RWPE1 (cell line): ENCODE measurements at regions not wholly inside any gene's neighbourhood (a gene's known extent, or its start where the extent isn't known, plus 50 kb on each side); places are given as distances from the start of the nearest gene placed in this dataset.

Experiments used
- CTCF ChIA-PET: fragments of 350-600 bp; sonication (Branson Sonifier 250); formaldehyde crosslinking; extraction: SDS; loops from one replicate; lab custom pipeline; 2021; lab: Yijun Ruan, JAX
- POLR2A ChIA-PET: fragments of 400-600 bp; formaldehyde crosslinking; extraction: SDS; loops from one replicate; lab custom pipeline; 2020; ENCODE audit warnings: antibody characterized with exemption; ENCODE audit not compliant: low non-redundant PET; lab: Yijun Ruan, JAX
- DNase-seq: peaks from one replicate; pipeline ENCODE4 v3.0.0; 2012; ENCODE audit warnings: low spot score
- H3K27ac ChIP-seq: fragments of 450-650 bp; 2 replicates; pipeline ENCODE4 v1.5.1; 2017
- TF ChIP-seq, protein P1 (sequence below): fragments of 450-650 bp; conservative IDR thresholded peaks from 2 replicates; pipeline ENCODE4 v1.5.1; 2017; ENCODE audit warnings: low read depth, mild to moderate bottlenecking

DNA sequence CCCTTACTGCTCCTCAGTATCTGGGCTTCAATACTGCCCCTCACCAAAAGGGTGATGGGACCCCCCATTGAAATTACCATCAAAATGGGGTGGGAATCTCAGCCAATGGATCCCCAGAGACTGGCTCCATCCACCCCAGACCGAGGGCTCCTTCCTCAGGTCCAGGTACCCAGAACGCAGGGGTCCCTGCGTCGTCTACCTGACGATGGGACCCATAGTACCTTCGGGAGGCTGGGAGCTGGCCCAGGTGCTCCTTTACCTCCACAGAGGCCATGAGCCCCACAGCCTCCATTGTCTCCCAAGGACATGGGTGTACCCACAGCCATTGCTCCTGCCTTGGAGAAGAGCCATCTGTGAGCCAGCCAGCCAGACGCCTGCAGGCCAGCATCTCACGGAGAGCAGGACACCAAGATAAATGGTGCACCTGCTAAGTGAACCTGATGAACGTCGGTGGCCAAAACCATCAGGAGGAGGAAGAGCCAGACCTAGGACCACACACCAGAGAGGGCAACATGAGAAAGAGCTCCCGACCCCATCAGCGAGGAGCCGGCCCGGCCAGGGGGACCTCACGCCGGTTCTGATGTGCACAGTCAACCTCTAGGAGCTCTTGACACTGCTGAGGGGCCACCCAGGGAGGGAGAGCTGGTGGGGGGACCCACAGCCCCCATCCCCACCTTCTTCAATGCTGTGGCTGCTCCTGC is 156.8 kb upstream of the SOX1 start:
- no peak for DNase-seq
- CTCF ChIA-PET, result interaction anchor here (0.6 kb wide), 1 partner anchor 47 kb away, joined by 3 read pairs; no protein-coding TSS in a partner anchor
- POLR2A ChIA-PET, result no interaction called here
- TF ChIP-seq, protein P1, sequence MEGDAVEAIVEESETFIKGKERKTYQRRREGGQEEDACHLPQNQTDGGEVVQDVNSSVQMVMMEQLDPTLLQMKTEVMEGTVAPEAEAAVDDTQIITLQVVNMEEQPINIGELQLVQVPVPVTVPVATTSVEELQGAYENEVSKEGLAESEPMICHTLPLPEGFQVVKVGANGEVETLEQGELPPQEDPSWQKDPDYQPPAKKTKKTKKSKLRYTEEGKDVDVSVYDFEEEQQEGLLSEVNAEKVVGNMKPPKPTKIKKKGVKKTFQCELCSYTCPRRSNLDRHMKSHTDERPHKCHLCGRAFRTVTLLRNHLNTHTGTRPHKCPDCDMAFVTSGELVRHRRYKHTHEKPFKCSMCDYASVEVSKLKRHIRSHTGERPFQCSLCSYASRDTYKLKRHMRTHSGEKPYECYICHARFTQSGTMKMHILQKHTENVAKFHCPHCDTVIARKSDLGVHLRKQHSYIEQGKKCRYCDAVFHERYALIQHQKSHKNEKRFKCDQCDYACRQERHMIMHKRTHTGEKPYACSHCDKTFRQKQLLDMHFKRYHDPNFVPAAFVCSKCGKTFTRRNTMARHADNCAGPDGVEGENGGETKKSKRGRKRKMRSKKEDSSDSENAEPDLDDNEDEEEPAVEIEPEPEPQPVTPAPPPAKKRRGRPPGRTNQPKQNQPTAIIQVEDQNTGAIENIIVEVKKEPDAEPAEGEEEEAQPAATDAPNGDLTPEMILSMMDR, result no peak
- H3K27ac ChIP-seq, result no peak overlapping the region

DNA sequence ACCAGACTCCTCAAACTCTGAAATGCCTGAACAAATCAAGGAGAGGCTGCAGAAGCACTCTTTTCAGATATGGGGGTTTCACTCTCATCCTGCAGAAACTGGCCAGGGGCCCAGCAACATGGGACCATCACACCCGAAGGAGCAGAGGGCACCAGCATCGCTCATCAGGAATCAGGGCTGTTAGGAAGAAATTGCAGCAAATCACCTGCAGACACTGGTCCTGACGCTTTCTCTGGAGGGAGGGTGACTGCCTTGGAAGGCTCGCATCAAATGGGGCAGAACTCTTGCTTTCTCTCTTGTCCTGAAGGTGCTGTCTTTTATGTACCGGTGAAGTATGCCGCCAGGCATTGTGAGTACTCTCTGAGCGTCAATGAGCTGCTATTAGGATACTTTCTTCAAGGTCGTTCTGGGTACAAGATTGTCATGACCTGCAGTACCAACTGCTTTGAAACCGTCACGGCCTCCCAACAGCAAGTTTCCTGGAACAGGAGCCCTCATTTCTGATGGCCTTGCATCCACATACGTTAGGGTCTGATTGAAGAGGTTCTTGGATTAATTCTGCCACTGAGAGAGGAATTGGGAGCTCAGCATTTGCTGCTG is 155.7 kb upstream of the SOX1 start:
- TF ChIP-seq, protein P1, result no peak
- CTCF ChIA-PET, result no interaction called here
- H3K27ac ChIP-seq, result no peak overlapping the region
- POLR2A ChIA-PET, result no interaction called here
- DNase-seq, result no peak

DNA sequence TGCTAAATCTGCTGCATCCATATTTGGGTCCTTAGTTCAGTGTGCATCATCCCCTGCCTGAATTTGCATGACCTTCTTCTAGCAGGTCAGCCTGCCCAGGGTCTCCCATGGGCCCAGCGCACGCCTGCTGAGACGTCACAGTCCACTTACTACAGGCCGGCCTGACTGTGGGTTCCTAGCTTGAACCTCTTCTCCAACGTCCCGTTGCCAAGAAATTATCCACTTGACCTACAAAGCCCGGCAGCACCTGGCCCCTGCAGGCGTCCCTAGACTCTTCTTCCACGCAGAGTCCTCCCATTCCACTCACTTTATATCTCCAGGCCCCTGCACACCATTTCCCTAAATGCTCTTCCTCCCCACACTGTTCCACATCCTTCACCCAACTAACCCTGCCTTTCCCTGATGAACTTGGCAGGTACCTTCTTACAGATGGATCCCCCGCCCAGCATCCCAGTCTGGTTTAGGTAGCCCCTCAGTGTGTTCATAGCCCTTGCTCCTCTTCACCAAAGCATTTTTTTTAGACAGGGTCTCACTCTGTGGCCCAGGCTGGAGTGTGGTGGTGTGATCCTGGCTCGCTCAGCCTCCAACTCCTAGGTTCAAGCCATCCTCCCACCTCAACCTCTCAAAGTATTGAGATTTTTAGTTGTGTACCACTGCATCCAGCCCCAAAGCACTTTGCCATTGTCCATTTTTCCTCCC is 155.0 kb upstream of the SOX1 start:
- ChIA-PET CTCF (no interaction called here), POLR2A (no interaction called here)
- no peak for DNase-seq
- H3K27ac ChIP-seq, result no peak overlapping the region
- TF ChIP-seq, protein P1, result no peak

DNA sequence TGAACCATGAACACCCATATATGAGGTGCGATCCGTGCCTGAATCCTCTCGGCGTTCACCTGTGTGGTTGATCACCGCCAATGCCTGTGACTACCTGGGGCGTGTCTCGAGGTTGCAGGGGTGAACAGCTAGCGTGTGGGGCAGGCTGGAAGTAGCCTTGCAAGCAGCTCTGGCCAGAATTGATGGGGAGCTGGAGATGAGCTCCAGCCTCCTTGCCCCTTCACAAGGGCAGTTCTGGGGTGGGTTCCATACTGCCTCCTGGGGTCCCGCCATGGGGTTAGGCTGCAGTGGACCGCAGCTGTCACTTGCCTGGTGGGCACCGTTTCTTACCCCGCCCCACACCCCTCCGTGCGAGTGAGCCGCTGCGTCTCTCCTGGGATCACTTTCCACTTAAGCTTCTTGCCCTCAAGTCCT is 154.5 kb upstream of the SOX1 start:
- ChIA-PET POLR2A (no interaction called here), CTCF (interaction anchor here (0.6 kb wide), 1 partner anchor 488 kb away, joined by 4 read pairs; no protein-coding TSS in a partner anchor)
- TF ChIP-seq, protein P1, result no peak
- no peak for DNase-seq
- no peak overlapping the region for H3K27ac ChIP-seq

DNA sequence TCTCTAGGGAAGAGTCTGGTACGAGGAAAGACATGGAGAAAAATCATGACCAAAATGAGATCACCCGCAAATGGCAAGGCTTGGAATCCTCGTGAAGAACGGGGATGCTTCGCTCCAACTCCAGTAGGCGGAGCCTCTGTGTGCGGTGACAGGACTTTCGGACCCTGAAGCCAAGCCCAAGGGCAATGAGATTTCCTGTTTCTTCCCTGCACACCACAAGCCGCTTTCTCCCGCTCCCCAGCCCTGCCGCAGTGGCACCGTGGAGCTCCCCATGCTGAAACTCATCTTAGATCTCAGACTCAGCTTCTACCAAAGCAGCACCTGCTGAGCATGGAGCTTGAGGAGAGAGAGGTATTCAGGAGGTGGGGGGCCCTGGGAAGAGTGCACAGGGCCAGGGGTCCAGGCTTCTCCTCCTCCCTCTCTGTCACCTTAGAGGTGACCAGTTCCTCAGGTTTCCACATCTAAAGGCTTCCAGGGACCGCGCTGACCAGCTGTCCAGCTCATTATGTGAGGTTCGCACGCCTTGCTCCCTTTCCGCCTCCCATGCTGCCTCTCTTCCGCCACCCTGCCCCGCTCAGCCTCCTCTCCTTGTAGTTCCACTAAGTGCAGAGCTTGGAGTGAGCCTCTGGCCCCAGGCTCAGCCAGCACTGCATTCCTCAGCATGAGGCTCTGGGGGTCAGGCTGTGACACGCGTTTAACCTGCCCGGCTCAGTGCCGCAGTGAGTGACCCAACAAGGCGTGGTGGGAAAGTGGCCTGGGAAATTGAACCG is 153.8 kb upstream of the SOX1 start:
- CTCF ChIA-PET, result interaction anchor here (0.6 to 0.7 kb wide), 2 partner anchors 487 to 998 kb away, joined by 3 to 4 read pairs; no protein-coding TSS in a partner anchor
- POLR2A ChIA-PET, result no interaction called here
- H3K27ac ChIP-seq, result no peak overlapping the region
- DNase-seq, result no peak
- TF ChIP-seq, protein P1, result no peak

DNA sequence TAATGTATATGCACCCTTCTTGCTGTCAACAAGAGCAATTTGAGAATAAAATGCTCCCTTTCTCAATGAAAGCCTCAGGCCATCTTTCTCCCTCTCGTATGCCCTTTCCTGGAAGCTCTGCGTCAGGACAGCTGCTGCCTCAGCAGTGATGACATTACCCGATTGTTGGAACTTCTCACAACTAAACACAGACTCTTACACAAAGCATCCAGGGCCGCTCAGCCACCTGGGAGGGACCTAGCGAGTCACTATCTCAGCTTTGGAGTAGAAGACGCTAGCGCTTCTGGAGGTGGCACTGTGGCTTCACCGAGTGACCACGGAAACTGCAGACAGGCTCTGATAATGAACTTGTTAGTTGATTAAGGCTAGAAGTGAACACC is 153.2 kb upstream of the SOX1 start:
- DNase-seq, result no peak
- H3K27ac ChIP-seq, result no peak overlapping the region
- ChIA-PET POLR2A (no interaction called here), CTCF (interaction anchor here (0.7 kb wide), 1 partner anchor 998 kb away, joined by 3 read pairs; no protein-coding TSS in a partner anchor)
- TF ChIP-seq, protein P1, result no peak
